ENCODE measurements at regions not wholly inside any gene's neighbourhood (a gene's known extent, or its start where the extent isn't known, plus 50 kb on each side); places are given as distances from the start of the nearest gene placed in this dataset.

GRCh38 chr7:41889472-41889871 is 186.6 kb upstream of the INHBA start:
- no peak overlapping the region for H3K27ac ChIP-seq (ENCODE audit: low read depth in 1 of 2, low read length in 2 of 2)
- H3K36me3 ChIP-seq (ENCODE audit: control insufficient read depth in 4 of 4, insufficient read depth in 3 of 4, low read depth in 1 of 4, low read length in 3 of 4): no peaks in the 10 kb centered on the region
- no peak for TF ChIP-seq HNF4A (conservative IDR thresholded peaks at IDR 0.05)
- TF ChIP-seq JUND (IDR thresholded peaks at IDR 0.05): no peak
- TF ChIP-seq YY1 (IDR thresholded peaks at IDR 0.05): no peak
- TF ChIP-seq, protein P1, sequence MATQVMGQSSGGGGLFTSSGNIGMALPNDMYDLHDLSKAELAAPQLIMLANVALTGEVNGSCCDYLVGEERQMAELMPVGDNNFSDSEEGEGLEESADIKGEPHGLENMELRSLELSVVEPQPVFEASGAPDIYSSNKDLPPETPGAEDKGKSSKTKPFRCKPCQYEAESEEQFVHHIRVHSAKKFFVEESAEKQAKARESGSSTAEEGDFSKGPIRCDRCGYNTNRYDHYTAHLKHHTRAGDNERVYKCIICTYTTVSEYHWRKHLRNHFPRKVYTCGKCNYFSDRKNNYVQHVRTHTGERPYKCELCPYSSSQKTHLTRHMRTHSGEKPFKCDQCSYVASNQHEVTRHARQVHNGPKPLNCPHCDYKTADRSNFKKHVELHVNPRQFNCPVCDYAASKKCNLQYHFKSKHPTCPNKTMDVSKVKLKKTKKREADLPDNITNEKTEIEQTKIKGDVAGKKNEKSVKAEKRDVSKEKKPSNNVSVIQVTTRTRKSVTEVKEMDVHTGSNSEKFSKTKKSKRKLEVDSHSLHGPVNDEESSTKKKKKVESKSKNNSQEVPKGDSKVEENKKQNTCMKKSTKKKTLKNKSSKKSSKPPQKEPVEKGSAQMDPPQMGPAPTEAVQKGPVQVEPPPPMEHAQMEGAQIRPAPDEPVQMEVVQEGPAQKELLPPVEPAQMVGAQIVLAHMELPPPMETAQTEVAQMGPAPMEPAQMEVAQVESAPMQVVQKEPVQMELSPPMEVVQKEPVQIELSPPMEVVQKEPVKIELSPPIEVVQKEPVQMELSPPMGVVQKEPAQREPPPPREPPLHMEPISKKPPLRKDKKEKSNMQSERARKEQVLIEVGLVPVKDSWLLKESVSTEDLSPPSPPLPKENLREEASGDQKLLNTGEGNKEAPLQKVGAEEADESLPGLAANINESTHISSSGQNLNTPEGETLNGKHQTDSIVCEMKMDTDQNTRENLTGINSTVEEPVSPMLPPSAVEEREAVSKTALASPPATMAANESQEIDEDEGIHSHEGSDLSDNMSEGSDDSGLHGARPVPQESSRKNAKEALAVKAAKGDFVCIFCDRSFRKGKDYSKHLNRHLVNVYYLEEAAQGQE (IDR thresholded peaks at IDR 0.05): no peak
- no peak overlapping the region for H3K4me3 ChIP-seq (ENCODE audit: low read depth in 1 of 3, low read length in 3 of 3)
- no peaks in the 10 kb centered on the region for H3K4me1 ChIP-seq (ENCODE audit: control insufficient read depth in 4 of 4, insufficient read depth in 4 of 4, low read length in 3 of 4)
- 93% methylated on average over 4 of the region's 4 CpGs for WGBS
- no peak overlapping the region for H3K9ac ChIP-seq (ENCODE audit: low read depth in 1 of 2, low read length in 2 of 2)
- no peak for DNase-seq (ENCODE audit: low spot score)
- H3K9me3 ChIP-seq (ENCODE audit: control insufficient read depth in 4 of 4, low read length in 3 of 4): no peaks in the 10 kb centered on the region
- no peaks in the 10 kb centered on the region for H3K27me3 ChIP-seq (ENCODE audit: control insufficient read depth in 4 of 4, insufficient read depth in 4 of 4, low read length in 3 of 4)

DNA sequence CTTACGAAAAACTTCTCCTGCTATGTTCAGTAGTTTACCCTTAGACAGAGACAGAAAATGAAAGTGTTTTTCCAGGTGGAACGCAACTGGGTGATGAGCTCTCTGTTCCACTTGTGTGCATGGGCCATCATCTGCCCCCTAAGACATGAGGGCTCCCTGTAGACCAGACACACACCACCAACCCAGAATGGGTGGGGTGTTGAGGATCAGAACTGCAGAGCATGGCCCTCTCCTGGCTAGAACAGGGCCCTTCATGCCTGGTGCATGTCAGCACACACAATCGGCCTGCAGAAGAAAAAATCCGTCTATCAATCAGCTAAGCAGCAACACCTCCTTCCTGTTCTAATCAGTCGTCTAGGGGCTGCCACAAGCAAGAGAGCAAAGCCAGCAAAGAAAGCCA is 186.2 kb upstream of the INHBA start:
- Histone ChIP-seq H3K4me1 (ENCODE audit: control insufficient read depth in 4 of 4, insufficient read depth in 4 of 4, low read length in 3 of 4) (no peaks in the 10 kb centered on the region), H3K36me3 (ENCODE audit: control insufficient read depth in 4 of 4, insufficient read depth in 3 of 4, low read depth in 1 of 4, low read length in 3 of 4) (no peaks in the 10 kb centered on the region), H3K27ac (ENCODE audit: low read depth in 1 of 2, low read length in 2 of 2) (no peak overlapping the region), H3K9me3 (ENCODE audit: control insufficient read depth in 4 of 4, low read length in 3 of 4) (no peaks in the 10 kb centered on the region), H3K27me3 (ENCODE audit: control insufficient read depth in 4 of 4, insufficient read depth in 4 of 4, low read length in 3 of 4) (no peaks in the 10 kb centered on the region), H3K4me3 (ENCODE audit: low read depth in 1 of 3, low read length in 3 of 3) (no peak overlapping the region), H3K9ac (ENCODE audit: low read depth in 1 of 2, low read length in 2 of 2) (no peak overlapping the region)
- 73% methylated on average over 5 of the region's 5 CpGs for WGBS
- TF ChIP-seq, protein P2, sequence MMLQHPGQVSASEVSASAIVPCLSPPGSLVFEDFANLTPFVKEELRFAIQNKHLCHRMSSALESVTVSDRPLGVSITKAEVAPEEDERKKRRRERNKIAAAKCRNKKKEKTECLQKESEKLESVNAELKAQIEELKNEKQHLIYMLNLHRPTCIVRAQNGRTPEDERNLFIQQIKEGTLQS (IDR thresholded peaks at IDR 0.05): no peak
- TF ChIP-seq FOXA1 (IDR thresholded peaks at IDR 0.05) (no peak), EGR1 (IDR thresholded peaks at IDR 0.05; ENCODE audit: low read depth in 2 of 2) (no peak), SP1 (IDR thresholded peaks at IDR 0.05) (no peak), NR2F2 (IDR thresholded peaks at IDR 0.05) (no peak), HNF4G (IDR thresholded peaks at IDR 0.05) (no peak), FOXA2 (IDR thresholded peaks at IDR 0.05) (no peak), RAD21 (IDR thresholded peaks at IDR 0.05) (no peak), RXRA (IDR thresholded peaks at IDR 0.05) (no peak), ZBTB33 (IDR thresholded peaks at IDR 0.05) (no peak), JUND (IDR thresholded peaks at IDR 0.05) (no peak), MAX (IDR thresholded peaks at IDR 0.05) (no peak), HNF4A (conservative IDR thresholded peaks at IDR 0.05) (no peak), GABPA (IDR thresholded peaks at IDR 0.05 in 1 of 2, conservative IDR thresholded peaks at IDR 0.05 in 1 of 2) (no peak), TAF1 (conservative IDR thresholded peaks at IDR 0.05) (no peak), YY1 (IDR thresholded peaks at IDR 0.05) (no peak)
- TF ChIP-seq, protein P1 (IDR thresholded peaks at IDR 0.05): no peak
- TF ChIP-seq, protein P3, sequence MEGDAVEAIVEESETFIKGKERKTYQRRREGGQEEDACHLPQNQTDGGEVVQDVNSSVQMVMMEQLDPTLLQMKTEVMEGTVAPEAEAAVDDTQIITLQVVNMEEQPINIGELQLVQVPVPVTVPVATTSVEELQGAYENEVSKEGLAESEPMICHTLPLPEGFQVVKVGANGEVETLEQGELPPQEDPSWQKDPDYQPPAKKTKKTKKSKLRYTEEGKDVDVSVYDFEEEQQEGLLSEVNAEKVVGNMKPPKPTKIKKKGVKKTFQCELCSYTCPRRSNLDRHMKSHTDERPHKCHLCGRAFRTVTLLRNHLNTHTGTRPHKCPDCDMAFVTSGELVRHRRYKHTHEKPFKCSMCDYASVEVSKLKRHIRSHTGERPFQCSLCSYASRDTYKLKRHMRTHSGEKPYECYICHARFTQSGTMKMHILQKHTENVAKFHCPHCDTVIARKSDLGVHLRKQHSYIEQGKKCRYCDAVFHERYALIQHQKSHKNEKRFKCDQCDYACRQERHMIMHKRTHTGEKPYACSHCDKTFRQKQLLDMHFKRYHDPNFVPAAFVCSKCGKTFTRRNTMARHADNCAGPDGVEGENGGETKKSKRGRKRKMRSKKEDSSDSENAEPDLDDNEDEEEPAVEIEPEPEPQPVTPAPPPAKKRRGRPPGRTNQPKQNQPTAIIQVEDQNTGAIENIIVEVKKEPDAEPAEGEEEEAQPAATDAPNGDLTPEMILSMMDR (IDR thresholded peaks at IDR 0.05; ENCODE audit: low read depth, low read length, missing input control): no peak
- DNase-seq (ENCODE audit: low spot score): no peak
